Astrocyte of the cerebellum (primary cell): ENCODE measurements at regions not wholly inside any gene's neighbourhood (a gene's known extent, or its start where the extent isn't known, plus 50 kb on each side); places are given as distances from the start of the nearest gene placed in this dataset.

Source experiments
- DNase-seq: peaks from one replicate; pipeline ENCODE4 v3.0.0-alpha.2; 2011; ENCODE audit warnings: low read depth
- H3K4me3 ChIP-seq: 2 replicates; pipeline ENCODE4 v1.5.1; 2011; ENCODE audit warnings: mild to moderate bottlenecking, low read depth, low read length, moderate library complexity
- in situ Hi-C: cut with HindIII; loops from 2 replicates; pipeline ENCODE4 v1.10.0; 2017; ENCODE audit warnings: low sequenced_read_pairs
- TF ChIP-seq, protein P1 (sequence below): IDR thresholded peaks from 2 replicates; pipeline ENCODE4 v1.5.1; 2012; ENCODE audit warnings: low read length, low read depth, moderate library complexity, mild to moderate bottlenecking; ENCODE audit errors: missing control alignments

DNA sequence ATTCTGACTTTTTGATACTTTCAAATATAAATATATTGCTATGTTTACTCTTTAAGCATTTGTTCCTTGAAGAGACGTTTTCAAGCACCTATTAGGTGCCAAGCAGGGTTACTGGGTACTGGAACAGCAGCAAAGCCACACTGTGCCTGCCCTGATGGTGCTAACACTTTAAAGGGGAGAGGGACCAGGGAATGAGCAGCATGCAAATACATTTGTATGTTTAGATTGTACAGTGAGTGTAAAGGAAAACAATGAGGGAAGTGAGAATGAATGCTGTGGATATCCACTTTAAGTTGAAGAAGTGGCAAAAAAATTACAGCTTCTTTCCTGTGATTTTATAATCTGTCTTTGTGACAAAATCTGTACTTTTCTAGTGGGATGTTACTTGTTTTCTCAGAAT is 400.2 kb upstream of the ATP11B start:
- H3K4me3 ChIP-seq = no peak overlapping the region
- TF ChIP-seq, protein P1, sequence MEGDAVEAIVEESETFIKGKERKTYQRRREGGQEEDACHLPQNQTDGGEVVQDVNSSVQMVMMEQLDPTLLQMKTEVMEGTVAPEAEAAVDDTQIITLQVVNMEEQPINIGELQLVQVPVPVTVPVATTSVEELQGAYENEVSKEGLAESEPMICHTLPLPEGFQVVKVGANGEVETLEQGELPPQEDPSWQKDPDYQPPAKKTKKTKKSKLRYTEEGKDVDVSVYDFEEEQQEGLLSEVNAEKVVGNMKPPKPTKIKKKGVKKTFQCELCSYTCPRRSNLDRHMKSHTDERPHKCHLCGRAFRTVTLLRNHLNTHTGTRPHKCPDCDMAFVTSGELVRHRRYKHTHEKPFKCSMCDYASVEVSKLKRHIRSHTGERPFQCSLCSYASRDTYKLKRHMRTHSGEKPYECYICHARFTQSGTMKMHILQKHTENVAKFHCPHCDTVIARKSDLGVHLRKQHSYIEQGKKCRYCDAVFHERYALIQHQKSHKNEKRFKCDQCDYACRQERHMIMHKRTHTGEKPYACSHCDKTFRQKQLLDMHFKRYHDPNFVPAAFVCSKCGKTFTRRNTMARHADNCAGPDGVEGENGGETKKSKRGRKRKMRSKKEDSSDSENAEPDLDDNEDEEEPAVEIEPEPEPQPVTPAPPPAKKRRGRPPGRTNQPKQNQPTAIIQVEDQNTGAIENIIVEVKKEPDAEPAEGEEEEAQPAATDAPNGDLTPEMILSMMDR = no peak
- in situ Hi-C loops = no loop called here
- no peak for DNase-seq

DNA sequence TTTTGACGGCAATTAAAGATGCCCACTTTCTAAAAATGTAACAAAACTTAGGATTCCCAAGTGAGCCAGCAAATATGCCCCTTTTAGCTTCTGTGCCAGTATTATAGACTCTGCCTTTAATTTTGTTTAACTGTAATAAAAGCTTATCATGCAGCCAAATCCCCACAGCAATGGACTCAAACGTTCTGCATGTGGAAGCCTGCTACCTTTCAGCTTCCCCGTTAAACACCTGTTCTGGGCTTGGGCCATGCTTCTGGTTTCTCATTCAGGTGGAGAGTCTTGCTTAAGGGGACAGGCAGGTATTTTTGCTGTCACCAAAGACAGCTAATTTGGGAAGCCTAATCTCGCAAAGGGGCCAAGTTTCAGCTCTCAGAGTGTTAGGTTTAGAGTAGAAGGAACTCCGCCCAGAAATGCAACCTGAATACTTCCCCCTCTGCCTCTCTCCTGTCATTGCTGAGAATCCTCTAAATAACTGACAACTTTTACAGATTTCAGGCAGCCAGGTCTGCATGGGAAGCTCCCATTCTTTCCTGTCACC is 399.4 kb upstream of the ATP11B start:
- TF ChIP-seq, protein P1 = no peak
- in situ Hi-C loops = no loop called here
- DNase-seq = no peak
- H3K4me3 ChIP-seq = no peak overlapping the region

DNA sequence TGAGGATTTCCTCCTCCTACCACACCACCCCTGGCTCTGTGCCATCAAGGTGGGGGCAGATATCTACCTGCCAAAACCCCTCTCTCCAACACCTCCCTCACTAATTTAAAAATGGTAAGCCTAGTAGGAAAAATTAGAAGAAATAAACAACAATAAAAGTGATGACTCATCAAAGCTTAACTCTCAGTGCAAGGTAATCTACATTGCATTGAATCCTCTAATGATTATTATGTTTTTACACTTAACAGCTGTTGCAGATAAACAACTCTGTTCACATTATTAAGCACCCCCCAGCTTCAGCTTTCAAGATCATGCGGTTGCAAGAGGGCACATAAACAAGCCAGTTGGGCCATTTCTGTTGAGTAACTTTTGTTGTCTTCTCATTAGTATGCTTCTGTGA is 396.1 kb upstream of the ATP11B start:
- DNase-seq = no peak
- no peak overlapping the region for H3K4me3 ChIP-seq
- in situ Hi-C loops = no loop called here
- TF ChIP-seq, protein P1 = no peak

DNA sequence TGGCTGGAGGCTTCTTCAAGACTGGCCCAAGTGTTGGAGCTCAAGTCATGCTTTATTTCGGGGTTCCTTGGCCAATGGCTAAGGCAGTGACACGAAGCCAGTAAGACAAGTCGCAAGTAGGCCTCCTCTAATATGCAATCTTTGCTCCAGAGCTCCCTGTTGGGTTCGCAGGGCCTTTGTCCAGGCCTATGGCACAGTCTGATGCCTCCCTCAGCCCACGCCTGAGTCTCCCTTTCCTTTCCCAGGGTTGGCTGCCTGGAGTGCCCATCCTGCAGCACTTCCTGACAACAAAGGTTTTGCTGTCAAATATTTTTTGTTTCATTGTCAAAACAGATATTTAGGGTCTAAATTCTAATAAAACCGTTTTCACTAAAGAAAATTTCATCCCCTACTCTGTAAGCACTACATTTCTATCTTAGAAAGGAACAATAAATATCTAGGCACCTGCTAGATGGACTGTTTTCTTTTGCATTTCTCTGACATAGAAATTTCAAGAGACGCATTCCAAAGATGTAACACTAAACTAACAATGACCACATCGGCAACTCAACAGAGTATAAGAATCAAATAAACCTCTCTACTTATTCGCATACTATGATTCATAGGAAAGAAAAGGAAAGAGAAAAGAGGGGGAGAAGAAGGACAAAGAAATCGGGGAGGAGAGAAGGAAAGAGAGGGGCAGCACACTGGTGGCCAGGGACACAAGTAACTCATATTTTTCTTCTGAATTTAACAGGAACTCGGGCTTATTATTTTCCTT is 393.1 kb upstream of the ATP11B start:
- DNase-seq = no peak
- H3K4me3 ChIP-seq = no peak overlapping the region
- TF ChIP-seq, protein P1 = no peak
- in situ Hi-C loops = no loop called here

DNA sequence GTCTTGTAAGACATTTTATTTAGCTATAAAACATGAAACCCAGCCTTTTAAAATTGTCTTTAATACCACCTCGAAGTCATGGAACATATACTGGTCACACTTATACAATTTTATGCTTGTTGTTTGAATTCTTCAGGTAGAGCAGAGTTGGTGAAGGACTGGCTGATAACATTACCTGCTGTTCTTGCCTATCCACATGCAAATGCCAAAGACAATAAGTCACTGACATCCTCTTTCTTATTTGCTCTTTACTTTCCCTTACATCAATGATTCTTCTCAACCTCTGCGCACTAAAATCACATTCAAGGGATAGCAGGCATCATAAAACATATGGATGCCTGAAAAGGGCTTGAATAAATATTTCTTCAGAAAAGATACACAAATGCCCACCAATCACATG is 392.5 kb upstream of the ATP11B start:
- H3K4me3 ChIP-seq = no peak overlapping the region
- in situ Hi-C loops = no loop called here
- TF ChIP-seq, protein P1 = no peak
- no peak for DNase-seq

DNA sequence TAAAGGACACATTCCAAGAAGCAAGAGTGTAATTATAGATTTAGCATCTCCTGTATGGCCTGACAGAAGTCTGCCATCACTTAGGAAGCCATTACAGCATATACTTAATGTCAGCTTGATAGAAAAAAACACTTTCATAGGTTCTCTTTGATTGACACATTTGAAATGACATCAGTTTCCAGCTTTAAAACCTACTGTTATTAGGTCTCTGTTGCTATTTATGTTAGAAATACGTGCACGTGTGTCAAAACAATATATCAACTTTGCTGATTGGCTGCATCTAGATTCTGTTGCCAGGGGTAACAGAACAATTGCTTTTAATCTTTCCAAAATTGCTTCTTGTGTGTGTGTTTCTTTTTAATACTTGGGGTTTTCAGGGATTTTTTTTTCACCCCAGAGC is 389.3 kb upstream of the ATP11B start:
- TF ChIP-seq, protein P1 = no peak
- no peak for DNase-seq
- in situ Hi-C loops = no loop called here
- H3K4me3 ChIP-seq = no peak overlapping the region

DNA sequence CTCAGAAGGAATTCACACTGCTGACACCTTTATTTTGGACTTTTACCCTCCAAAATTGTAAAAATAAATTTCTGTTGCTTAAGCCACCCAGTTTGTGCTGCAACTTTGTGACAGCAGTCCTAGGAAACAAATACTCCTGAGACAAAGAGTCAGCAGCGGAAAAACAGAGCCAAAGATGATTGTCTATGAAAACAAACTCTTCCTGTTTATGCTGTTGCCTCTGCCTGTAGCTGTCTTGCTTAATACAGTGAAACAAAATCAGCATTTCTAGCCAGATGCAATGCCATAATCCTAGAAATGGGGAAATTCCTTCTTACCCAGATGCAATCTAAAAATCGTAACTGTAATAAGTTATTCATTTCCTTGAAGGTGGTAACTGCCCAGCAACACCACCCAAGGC is 387.5 kb upstream of the ATP11B start:
- TF ChIP-seq, protein P1 = no peak
- in situ Hi-C loops = no loop called here

More for the DNA sequence above, 387.5 kb upstream of the ATP11B start:
- no peak for DNase-seq
- H3K4me3 ChIP-seq = no peak overlapping the region
